HL-60 (cell line): ENCODE measurements at regions not wholly inside any gene's neighbourhood (a gene's known extent, or its start where the extent isn't known, plus 50 kb on each side); places are given as distances from the start of the nearest gene placed in this dataset.

Experiments used
- DNase-seq, 2 experiments: peaks; one replicate each; pipeline ENCODE4 v3.0.0-alpha.2; 2010 to 2020; ENCODE audit warnings: low read depth in 1 of 2, low spot score in 1 of 2
- H3K27ac ChIP-seq: fragments of 250-450 bp; sonication (Bioruptor Pico); replicated peaks from 2 replicates; pipeline ENCODE4 v1.5.1; 2020; ENCODE audit warnings: mild to moderate bottlenecking, moderate library complexity
- H3K27me3 ChIP-seq: fragments of 250-450 bp; sonication (Bioruptor Pico); 2 replicates; pipeline ENCODE4 v1.5.1; 2021; ENCODE audit warnings: mild to moderate bottlenecking, moderate library complexity; ENCODE audit not compliant: insufficient read depth, poor library complexity, severe bottlenecking
- H3K4me3 ChIP-seq: replicated peaks from 2 replicates; pipeline ENCODE4 v1.5.1; 2011; ENCODE audit warnings: mild to moderate bottlenecking, control low read depth, low read length; ENCODE audit not compliant: insufficient read depth
- GABPA ChIP-seq: IDR thresholded peaks from 2 replicates; pipeline ENCODE4 v1.6.1; 2012; ENCODE audit warnings: low read depth
- POLR2AphosphoS5 ChIP-seq: IDR thresholded peaks from 2 replicates; pipeline ENCODE4 v1.6.1; 2012; ENCODE audit warnings: low read depth
- REST ChIP-seq: IDR thresholded peaks from 2 replicates; pipeline ENCODE4 v1.6.1; 2012; ENCODE audit warnings: low read depth; ENCODE audit not compliant: insufficient replicate concordance
- SPI1 ChIP-seq: IDR thresholded peaks from 2 replicates; pipeline ENCODE4 v1.6.1; 2012; ENCODE audit warnings: low read depth, mild to moderate bottlenecking, borderline replicate concordance
- TF ChIP-seq, protein P1 (sequence below): IDR thresholded peaks from one replicate; pipeline ENCODE4 v1.5.1; 2011; ENCODE audit warnings: low read length, control low read depth, inconsistent platforms; ENCODE audit not compliant: insufficient read depth

DNA sequence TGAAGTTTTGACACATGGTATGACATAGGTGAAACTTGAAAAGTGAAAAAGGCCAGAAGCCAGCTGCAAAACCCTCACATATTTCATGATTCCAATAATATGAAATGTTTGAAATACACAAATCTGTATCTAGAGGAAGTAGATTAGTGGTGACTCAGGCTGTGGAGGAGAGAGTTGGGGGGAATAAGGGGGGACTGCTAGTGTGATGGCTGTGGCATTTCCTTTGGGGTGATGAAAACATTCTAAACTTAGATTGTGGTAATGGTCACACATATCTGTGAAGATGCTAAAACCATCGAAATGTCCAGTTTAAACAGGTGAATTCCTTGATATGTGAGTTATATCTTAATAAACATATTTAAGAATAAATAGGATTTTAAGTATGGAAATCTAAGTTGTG is 343.5 kb upstream of the SFRP2 start:
- H3K4me3 ChIP-seq, result no peak overlapping the region

DNA sequence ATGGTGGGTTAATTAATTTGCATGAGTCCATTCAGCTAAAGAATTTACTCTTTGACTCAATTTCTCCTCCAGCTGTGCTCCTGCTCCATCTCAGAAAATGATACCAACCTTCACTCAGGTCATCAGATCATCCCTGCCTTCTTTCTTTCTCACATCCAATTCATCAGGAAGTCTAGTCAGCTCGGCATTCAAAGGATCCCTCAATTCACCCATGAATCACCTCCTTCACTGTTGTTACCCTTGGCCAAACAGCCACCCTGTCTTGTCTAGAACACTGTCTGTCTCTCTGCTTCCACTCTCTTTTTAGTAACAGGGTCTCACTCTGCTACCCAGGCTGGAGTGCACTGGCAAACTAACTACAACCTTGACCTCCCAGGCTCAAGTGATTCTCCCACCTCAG is 337.4 kb upstream of the SFRP2 start:
- TF ChIP-seq POLR2AphosphoS5 (no peak), SPI1 (no peak), GABPA (no peak), REST (no peak)
- TF ChIP-seq, protein P1, sequence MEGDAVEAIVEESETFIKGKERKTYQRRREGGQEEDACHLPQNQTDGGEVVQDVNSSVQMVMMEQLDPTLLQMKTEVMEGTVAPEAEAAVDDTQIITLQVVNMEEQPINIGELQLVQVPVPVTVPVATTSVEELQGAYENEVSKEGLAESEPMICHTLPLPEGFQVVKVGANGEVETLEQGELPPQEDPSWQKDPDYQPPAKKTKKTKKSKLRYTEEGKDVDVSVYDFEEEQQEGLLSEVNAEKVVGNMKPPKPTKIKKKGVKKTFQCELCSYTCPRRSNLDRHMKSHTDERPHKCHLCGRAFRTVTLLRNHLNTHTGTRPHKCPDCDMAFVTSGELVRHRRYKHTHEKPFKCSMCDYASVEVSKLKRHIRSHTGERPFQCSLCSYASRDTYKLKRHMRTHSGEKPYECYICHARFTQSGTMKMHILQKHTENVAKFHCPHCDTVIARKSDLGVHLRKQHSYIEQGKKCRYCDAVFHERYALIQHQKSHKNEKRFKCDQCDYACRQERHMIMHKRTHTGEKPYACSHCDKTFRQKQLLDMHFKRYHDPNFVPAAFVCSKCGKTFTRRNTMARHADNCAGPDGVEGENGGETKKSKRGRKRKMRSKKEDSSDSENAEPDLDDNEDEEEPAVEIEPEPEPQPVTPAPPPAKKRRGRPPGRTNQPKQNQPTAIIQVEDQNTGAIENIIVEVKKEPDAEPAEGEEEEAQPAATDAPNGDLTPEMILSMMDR, result no peak

More for the DNA sequence above, 343.5 kb upstream of the SFRP2 start:
- H3K27ac ChIP-seq, result no peak overlapping the region
- TF ChIP-seq REST, result no peak
- TF ChIP-seq SPI1, result no peak
- no peak for TF ChIP-seq POLR2AphosphoS5
- TF ChIP-seq, protein P1, result no peak
- TF ChIP-seq GABPA, result no peak
- H3K27me3 ChIP-seq, result no peaks in the 10 kb centered on the region
- no peak for DNase-seq

GRCh38 chr4:154125340-154125739 is 336.5 kb upstream of the SFRP2 start:
- no peak overlapping the region for H3K4me3 ChIP-seq
- no peaks in the 10 kb centered on the region for H3K27me3 ChIP-seq
- H3K27ac ChIP-seq, result no peak overlapping the region
- peak; percentile 79 for TF ChIP-seq SPI1
- TF ChIP-seq GABPA, result no peak
- DNase-seq, result no peak

More for the DNA sequence above, 337.4 kb upstream of the SFRP2 start:
- Histone ChIP-seq H3K4me3 (no peak overlapping the region), H3K27ac (no peak overlapping the region), H3K27me3 (no peaks in the 10 kb centered on the region)
- no peak for DNase-seq

DNA sequence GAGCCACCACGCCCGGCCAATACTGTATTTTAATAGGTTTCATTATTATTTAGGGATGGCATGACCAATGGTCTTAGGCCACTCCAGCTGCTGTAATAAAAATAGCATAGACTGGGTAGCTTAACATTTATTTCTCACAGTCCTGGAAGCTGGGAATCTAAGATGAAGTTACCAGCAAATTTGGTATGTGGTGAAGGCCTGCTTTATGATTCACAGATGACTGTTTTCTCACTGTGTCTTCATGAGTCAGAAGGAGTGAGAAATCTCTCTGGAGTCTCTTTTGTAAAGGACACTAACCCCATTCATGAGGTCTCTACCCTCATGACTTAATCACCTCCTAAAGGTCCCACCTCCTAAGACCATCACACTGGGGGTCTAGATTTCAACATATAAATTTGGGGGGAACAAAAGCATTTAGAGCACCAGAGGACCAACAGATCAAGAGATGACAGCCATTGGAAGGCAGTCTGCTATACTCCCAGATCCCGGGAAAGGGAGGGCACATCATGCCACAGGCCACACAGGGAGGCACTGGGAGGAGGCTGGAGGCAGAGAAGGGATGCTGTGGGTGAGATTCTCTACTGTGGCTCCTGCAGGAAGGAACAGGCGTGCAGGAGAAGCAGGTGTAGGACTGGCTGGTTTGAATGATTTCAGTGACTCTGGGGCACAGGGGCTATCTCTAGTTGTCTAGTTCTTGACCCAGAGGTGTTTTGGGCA is 335.8 kb upstream of the SFRP2 start:
- H3K4me3 ChIP-seq, result no peak overlapping the region
- no peaks in the 10 kb centered on the region for H3K27me3 ChIP-seq
- TF ChIP-seq REST (no peak), POLR2AphosphoS5 (no peak), SPI1 (no peak), GABPA (no peak)
- TF ChIP-seq, protein P1, result no peak
- H3K27ac ChIP-seq, result no peak overlapping the region
- DNase-seq, result no peak
